Suprapubic skin (tissue), 4 donors: ENCODE measurements at regions not wholly inside any gene's neighbourhood (a gene's known extent, or its start where the extent isn't known, plus 50 kb on each side); places are given as distances from the start of the nearest gene placed in this dataset.

ENCODE experiments used
- DNase-seq, 2 donors: peaks; one replicate each; pipeline ENCODE4 v3.0.0-alpha.2; 2019; ENCODE audit warnings: low spot score in 2 of 2
- H3K27ac ChIP-seq: fragments of 200-600 bp; sonication (generic); one replicate; pipeline ENCODE4 v1.5.1; 2019
- H3K27me3 ChIP-seq: fragments of 200-600 bp; sonication (generic); one replicate; pipeline ENCODE4 v1.5.1; 2019
- H3K36me3 ChIP-seq: fragments of 200-600 bp; sonication (generic); one replicate; pipeline ENCODE4 v1.5.1; 2019
- H3K4me1 ChIP-seq: fragments of 200-600 bp; sonication (generic); one replicate; pipeline ENCODE4 v1.5.1; 2019
- H3K4me3 ChIP-seq: fragments of 200-600 bp; sonication (generic); one replicate; pipeline ENCODE4 v1.5.1; 2019; ENCODE audit warnings: mild to moderate bottlenecking
- H3K9me3 ChIP-seq: fragments of 200-600 bp; sonication (generic); one replicate; pipeline ENCODE4 v1.5.1; 2019
- CTCF ChIP-seq, 2 donors: fragments of 200-600 bp in 1 of 2; fragments of 450-650 bp in 1 of 2; sonication (generic) in 1 of 2; IDR thresholded peaks; one replicate each; pipeline ENCODE4 v1.5.1; 2016 to 2019; ENCODE audit warnings: antibody characterized with exemption in 2 of 2, mild to moderate bottlenecking in 1 of 2, moderate library complexity in 1 of 2
- EP300 ChIP-seq: sonication (generic); formaldehyde crosslinking; IDR thresholded peaks from one replicate; pipeline ENCODE4 v1.6.1; 2017; ENCODE audit warnings: antibody characterized with exemption
- POLR2A ChIP-seq, 2 donors: fragments of 450-650 bp; IDR thresholded peaks; one replicate each; pipeline ENCODE4 v1.6.1; 2017; ENCODE audit warnings: antibody characterized with exemption in 2 of 2, mild to moderate bottlenecking in 2 of 2, moderate library complexity in 2 of 2
- POLR2AphosphoS5 ChIP-seq, 3 donors: sonication (generic); formaldehyde crosslinking; IDR thresholded peaks; one replicate each; pipeline ENCODE4 v1.6.1; 2017; ENCODE audit warnings: antibody characterized with exemption in 3 of 3
- WGBS: methylation state at CpG from one replicate; pipeline ENCODE4 v1.1.5; 2018; 5-methylcytosine and 5-hydroxymethylcytosine counted together

DNA sequence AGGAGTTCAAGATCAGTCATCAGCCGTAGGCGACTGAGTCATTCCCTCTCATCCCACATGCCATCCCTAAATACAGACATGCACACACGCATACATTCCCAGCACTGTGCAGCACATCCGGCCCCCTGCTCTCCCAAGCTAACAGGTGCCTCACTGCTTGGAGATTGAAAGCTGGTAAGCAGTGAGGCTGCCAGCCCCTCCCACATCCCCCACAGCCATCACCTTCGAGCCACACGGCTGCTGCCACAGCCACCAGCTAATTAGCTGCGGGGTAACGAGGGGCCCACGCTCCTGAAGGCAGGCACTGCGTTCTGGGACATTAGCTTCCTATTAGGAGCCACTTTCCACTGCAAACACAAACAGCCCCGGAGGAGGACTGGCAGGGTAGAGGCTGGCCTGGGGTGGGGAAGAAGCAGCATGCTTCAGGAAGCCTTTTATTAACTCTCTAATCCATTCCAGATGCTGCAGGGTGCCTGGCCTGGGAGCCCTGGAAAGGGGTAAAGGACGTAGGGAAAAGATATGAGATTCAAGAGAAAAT is 179.6 kb downstream of the CCT6B start:
- no peak overlapping the region for H3K4me3 ChIP-seq
- DNase-seq: no peak
- no peaks in the 10 kb centered on the region for H3K9me3 ChIP-seq
- no peak overlapping the region for H3K27ac ChIP-seq
- no peaks in the 10 kb centered on the region for H3K36me3 ChIP-seq
- no peaks in the 10 kb centered on the region for H3K4me1 ChIP-seq
- WGBS: 41% methylated on average over 8 of the region's 12 CpGs
- TF ChIP-seq POLR2AphosphoS5 (IDR thresholded peaks at IDR 0.05) (no peak), CTCF (IDR thresholded peaks at IDR 0.05) (no peak), POLR2A (IDR thresholded peaks at IDR 0.05) (no peak), EP300 (no peak)
- peaks cover 16% of the 10 kb centered on the region for H3K27me3 ChIP-seq

DNA sequence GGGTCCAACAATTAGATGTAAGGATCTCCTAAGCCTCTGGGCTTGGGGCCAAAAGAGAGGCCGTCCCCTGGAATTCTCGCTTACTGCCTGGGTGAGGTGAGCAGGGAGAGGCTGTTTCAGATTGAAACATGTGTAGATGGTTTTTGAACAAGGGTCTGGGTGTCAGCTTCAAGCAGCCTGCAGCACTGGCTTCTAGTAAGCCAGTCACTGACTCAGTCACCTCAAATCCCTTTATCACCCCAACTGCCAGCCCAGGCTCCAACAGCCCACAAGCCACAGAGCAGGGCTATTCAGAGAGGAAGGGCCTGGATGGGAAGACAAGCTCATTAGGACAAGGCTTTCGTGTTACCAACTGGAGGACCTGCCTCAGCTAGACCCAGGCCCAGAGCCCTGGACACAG is 180.2 kb downstream of the CCT6B start:
- WGBS: 71% methylated on average over 3 of the region's 3 CpGs
- Histone ChIP-seq H3K4me3 (no peak overlapping the region), H3K27me3 (peaks cover 13% of the 10 kb centered on the region), H3K36me3 (no peaks in the 10 kb centered on the region), H3K9me3 (no peaks in the 10 kb centered on the region), H3K4me1 (no peaks in the 10 kb centered on the region), H3K27ac (no peak overlapping the region)
- no peak for DNase-seq
- no peak for TF ChIP-seq EP300
- TF ChIP-seq POLR2A (IDR thresholded peaks at IDR 0.05): no peak
- no peak for TF ChIP-seq POLR2AphosphoS5 (IDR thresholded peaks at IDR 0.05)
- TF ChIP-seq CTCF (IDR thresholded peaks at IDR 0.05): no peak

DNA sequence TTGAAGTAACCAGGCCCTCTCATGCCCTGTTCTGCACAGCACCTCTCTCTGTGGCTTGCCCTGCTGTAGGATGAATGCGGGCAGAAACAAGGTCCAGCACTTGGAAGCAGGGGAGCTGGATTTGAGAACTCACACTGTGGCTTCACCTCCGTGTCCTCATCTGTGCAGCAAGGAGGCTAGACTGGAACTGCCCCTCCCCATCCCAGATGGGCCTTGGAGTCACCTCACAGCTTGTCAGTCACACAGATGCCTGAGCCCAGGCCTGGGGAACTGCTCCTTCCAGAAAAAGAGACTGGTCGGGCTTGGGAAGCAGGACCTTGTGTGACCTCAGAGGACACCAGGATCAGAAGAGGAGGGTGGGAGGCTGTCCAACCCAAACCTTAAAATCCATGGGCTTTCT is 180.8 kb downstream of the CCT6B start:
- Histone ChIP-seq H3K36me3 (no peaks in the 10 kb centered on the region), H3K4me3 (no peak overlapping the region), H3K4me1 (no peaks in the 10 kb centered on the region), H3K9me3 (no peaks in the 10 kb centered on the region), H3K27ac (no peak overlapping the region), H3K27me3 (peaks cover 13% of the 10 kb centered on the region)
- TF ChIP-seq CTCF (IDR thresholded peaks at IDR 0.05) (no peak), POLR2AphosphoS5 (IDR thresholded peaks at IDR 0.05) (no peak), POLR2A (IDR thresholded peaks at IDR 0.05) (no peak), EP300 (no peak)
- DNase-seq: no peak
- WGBS: 90% methylated on average over 2 of the region's 3 CpGs

- H3K9me3 ChIP-seq: no peaks in the 10 kb centered on the region
- H3K36me3 ChIP-seq: no peaks in the 10 kb centered on the region
- no peak overlapping the region for H3K4me3 ChIP-seq
- no peak for TF ChIP-seq POLR2AphosphoS5 (IDR thresholded peaks at IDR 0.05)
- TF ChIP-seq POLR2A (IDR thresholded peaks at IDR 0.05): no peak
- no peak for TF ChIP-seq EP300
- no peak for TF ChIP-seq CTCF (IDR thresholded peaks at IDR 0.05)
- H3K4me1 ChIP-seq: no peaks in the 10 kb centered on the region
- WGBS: 64% methylated on average over 16 of the region's 17 CpGs
- H3K27me3 ChIP-seq: peaks cover 34% of the 10 kb centered on the region
- no peak for DNase-seq
- H3K27ac ChIP-seq: no peak overlapping the region
These were observed 184.5 kb downstream of the CCT6B start for GRCh38 chr17:34776456-34777443.

- no peaks in the 10 kb centered on the region for H3K4me1 ChIP-seq
- H3K27me3 ChIP-seq: peaks cover 31% of the 10 kb centered on the region
- TF ChIP-seq POLR2A (IDR thresholded peaks at IDR 0.05) (no peak), EP300 (no peak), CTCF (IDR thresholded peaks at IDR 0.05) (no peak), POLR2AphosphoS5 (IDR thresholded peaks at IDR 0.05) (no peak)
- no peak overlapping the region for H3K4me3 ChIP-seq
- no peak for DNase-seq
- no peaks in the 10 kb centered on the region for H3K36me3 ChIP-seq
- WGBS: 73% methylated on average over 4 of the region's 4 CpGs
- no peak overlapping the region for H3K27ac ChIP-seq
- H3K9me3 ChIP-seq: no peaks in the 10 kb centered on the region
These were observed 188.2 kb downstream of the CCT6B start for GRCh38 chr17:34773036-34773435.
